Panc1 (cell line): ENCODE measurements at regions not wholly inside any gene's neighbourhood (a gene's known extent, or its start where the extent isn't known, plus 50 kb on each side); places are given as distances from the start of the nearest gene placed in this dataset.

Experiments
- TF ChIP-seq, protein P1 (sequence below): fragments of 450-650 bp; IDR thresholded peaks from 2 replicates; pipeline ENCODE4 v1.5.1; 2017; ENCODE audit warnings: mild to moderate bottlenecking
- TF ChIP-seq, protein P2 (sequence below), 2 experiments: IDR thresholded peaks; 2 replicates each; pipeline ENCODE4 v1.6.1; 2011 to 2012; ENCODE audit warnings: low read depth in 2 of 2, control low read depth in 1 of 2, low read length in 1 of 2, mild to moderate bottlenecking in 1 of 2, moderate library complexity in 1 of 2; ENCODE audit not compliant: insufficient read depth in 1 of 2

DNA sequence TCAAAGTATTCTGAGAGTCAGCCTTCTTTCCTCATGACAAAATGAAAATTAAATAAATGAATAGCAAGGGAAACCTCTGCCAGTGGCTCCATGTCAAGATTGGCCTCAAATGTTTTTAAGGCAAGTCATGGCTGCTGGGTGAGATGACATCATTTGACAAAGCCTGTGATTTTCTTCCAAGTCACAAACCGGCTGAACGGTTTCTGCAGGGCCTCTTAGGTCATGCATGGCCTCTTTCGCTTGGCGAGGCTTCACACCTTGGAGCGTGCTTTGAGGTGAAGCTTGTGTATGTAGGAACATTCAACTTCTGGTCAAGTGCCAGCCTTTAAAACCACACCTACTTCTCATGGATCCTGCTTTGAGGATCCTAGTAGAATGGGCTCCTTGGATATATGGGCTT, 161.0 kb upstream of the ZNF618 start:
- TF ChIP-seq, protein P1, sequence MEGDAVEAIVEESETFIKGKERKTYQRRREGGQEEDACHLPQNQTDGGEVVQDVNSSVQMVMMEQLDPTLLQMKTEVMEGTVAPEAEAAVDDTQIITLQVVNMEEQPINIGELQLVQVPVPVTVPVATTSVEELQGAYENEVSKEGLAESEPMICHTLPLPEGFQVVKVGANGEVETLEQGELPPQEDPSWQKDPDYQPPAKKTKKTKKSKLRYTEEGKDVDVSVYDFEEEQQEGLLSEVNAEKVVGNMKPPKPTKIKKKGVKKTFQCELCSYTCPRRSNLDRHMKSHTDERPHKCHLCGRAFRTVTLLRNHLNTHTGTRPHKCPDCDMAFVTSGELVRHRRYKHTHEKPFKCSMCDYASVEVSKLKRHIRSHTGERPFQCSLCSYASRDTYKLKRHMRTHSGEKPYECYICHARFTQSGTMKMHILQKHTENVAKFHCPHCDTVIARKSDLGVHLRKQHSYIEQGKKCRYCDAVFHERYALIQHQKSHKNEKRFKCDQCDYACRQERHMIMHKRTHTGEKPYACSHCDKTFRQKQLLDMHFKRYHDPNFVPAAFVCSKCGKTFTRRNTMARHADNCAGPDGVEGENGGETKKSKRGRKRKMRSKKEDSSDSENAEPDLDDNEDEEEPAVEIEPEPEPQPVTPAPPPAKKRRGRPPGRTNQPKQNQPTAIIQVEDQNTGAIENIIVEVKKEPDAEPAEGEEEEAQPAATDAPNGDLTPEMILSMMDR, result no peak
- TF ChIP-seq, protein P2, sequence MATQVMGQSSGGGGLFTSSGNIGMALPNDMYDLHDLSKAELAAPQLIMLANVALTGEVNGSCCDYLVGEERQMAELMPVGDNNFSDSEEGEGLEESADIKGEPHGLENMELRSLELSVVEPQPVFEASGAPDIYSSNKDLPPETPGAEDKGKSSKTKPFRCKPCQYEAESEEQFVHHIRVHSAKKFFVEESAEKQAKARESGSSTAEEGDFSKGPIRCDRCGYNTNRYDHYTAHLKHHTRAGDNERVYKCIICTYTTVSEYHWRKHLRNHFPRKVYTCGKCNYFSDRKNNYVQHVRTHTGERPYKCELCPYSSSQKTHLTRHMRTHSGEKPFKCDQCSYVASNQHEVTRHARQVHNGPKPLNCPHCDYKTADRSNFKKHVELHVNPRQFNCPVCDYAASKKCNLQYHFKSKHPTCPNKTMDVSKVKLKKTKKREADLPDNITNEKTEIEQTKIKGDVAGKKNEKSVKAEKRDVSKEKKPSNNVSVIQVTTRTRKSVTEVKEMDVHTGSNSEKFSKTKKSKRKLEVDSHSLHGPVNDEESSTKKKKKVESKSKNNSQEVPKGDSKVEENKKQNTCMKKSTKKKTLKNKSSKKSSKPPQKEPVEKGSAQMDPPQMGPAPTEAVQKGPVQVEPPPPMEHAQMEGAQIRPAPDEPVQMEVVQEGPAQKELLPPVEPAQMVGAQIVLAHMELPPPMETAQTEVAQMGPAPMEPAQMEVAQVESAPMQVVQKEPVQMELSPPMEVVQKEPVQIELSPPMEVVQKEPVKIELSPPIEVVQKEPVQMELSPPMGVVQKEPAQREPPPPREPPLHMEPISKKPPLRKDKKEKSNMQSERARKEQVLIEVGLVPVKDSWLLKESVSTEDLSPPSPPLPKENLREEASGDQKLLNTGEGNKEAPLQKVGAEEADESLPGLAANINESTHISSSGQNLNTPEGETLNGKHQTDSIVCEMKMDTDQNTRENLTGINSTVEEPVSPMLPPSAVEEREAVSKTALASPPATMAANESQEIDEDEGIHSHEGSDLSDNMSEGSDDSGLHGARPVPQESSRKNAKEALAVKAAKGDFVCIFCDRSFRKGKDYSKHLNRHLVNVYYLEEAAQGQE (IDR thresholded peaks at IDR 0.05; ENCODE audit: insufficient read depth in 1 of 2, low read depth in 2 of 2, low read length in 1 of 2), result no peak
